Astrocyte of the cerebellum (primary cell): ENCODE measurements at regions not wholly inside any gene's neighbourhood (a gene's known extent, or its start where the extent isn't known, plus 50 kb on each side); places are given as distances from the start of the nearest gene placed in this dataset.

Experiments used
- DNase-seq: peaks from one replicate; pipeline ENCODE4 v3.0.0-alpha.2; 2011; ENCODE audit warnings: low read depth
- H3K4me3 ChIP-seq: 2 replicates; pipeline ENCODE4 v1.5.1; 2011; ENCODE audit warnings: mild to moderate bottlenecking, low read depth, low read length, moderate library complexity
- in situ Hi-C: cut with HindIII; loops from 2 replicates; pipeline ENCODE4 v1.10.0; 2017; ENCODE audit warnings: low sequenced_read_pairs
- TF ChIP-seq, protein P1 (sequence below): IDR thresholded peaks from 2 replicates; pipeline ENCODE4 v1.5.1; 2012; ENCODE audit warnings: low read length, low read depth, moderate library complexity, mild to moderate bottlenecking; ENCODE audit errors: missing control alignments

GRCh38 chr5:133818031-133818431 is 150.4 kb downstream of the C5orf15 start:
- in situ Hi-C loops: no loop called here
- no peak for DNase-seq
- TF ChIP-seq, protein P1, sequence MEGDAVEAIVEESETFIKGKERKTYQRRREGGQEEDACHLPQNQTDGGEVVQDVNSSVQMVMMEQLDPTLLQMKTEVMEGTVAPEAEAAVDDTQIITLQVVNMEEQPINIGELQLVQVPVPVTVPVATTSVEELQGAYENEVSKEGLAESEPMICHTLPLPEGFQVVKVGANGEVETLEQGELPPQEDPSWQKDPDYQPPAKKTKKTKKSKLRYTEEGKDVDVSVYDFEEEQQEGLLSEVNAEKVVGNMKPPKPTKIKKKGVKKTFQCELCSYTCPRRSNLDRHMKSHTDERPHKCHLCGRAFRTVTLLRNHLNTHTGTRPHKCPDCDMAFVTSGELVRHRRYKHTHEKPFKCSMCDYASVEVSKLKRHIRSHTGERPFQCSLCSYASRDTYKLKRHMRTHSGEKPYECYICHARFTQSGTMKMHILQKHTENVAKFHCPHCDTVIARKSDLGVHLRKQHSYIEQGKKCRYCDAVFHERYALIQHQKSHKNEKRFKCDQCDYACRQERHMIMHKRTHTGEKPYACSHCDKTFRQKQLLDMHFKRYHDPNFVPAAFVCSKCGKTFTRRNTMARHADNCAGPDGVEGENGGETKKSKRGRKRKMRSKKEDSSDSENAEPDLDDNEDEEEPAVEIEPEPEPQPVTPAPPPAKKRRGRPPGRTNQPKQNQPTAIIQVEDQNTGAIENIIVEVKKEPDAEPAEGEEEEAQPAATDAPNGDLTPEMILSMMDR: no peak
- H3K4me3 ChIP-seq: no peak overlapping the region

- H3K4me3 ChIP-seq: no peak overlapping the region
- DNase-seq: no peak
- TF ChIP-seq, protein P1: no peak
- in situ Hi-C loops: no loop called here
Measured at GRCh38 chr5:133817456-133817855, 151.0 kb downstream of the C5orf15 start.

DNA sequence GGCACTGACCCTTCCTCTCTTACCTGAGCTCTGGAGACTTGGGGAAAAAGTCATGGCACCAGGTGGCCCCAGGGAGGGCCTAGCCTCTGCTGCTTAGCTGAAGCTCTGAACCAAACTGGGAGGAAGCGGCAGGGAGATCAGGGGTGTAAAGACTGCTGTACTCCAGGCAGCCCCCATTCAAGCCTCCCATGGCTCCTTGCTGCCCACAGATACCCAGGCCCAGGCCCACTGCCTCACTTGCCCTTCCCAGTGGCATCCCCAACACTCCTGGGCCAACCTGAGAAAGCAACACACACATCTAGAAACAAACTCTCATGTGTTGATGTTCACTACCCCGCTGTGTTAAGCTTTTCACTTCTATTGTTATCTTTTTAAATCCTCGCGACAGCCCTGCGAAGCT is 151.6 kb downstream of the C5orf15 start:
- no peak overlapping the region for H3K4me3 ChIP-seq
- no peak for DNase-seq
- in situ Hi-C loops: no loop called here
- TF ChIP-seq, protein P1: no peak

- TF ChIP-seq, protein P1: no peak
- no peak for DNase-seq
Measured at GRCh38 chr5:133814152-133814551, 154.3 kb downstream of the C5orf15 start.

GRCh38 chr5:133811168-133811567 is 157.3 kb downstream of the C5orf15 start:
- H3K4me3 ChIP-seq: no peak overlapping the region
- in situ Hi-C loops: loop anchor here (5.0 kb wide), 1 partner anchor 56 kb away; no protein-coding TSS in a partner anchor
- TF ChIP-seq, protein P1: no peak
- DNase-seq: no peak

More at GRCh38 chr5:133814152-133814551, 154.3 kb downstream of the C5orf15 start:
- in situ Hi-C loops: loop anchor here (5.0 kb wide), 1 partner anchor 53 kb away; no protein-coding TSS in a partner anchor
- no peak overlapping the region for H3K4me3 ChIP-seq

GRCh38 chr5:133809801-133810200 is 158.6 kb downstream of the C5orf15 start:
- in situ Hi-C loops: loop anchor here (5.0 kb wide), 1 partner anchor 58 kb away; no protein-coding TSS in a partner anchor
- TF ChIP-seq, protein P1: no peak
- no peak for DNase-seq
- no peak overlapping the region for H3K4me3 ChIP-seq
